ENCODE measurements at regions not wholly inside any gene's neighbourhood (a gene's known extent, or its start where the extent isn't known, plus 50 kb on each side); places are given as distances from the start of the nearest gene placed in this dataset.

- no peak for DNase-seq
- H3K4me1 ChIP-seq: no peaks in the 10 kb centered on the region
- 83% methylated on average over 8 of the region's 8 CpGs for WGBS, 2 donors
- H3K36me3 ChIP-seq: no peaks in the 10 kb centered on the region
- no peaks in the 10 kb centered on the region for H3K27me3 ChIP-seq
- intact Hi-C loops (cut with DNase I): no loop called here
- no peak overlapping the region for H3K4me3 ChIP-seq (replicated peaks in 1 of 3)
- TF ChIP-seq POLR2A (IDR thresholded peaks at IDR 0.05): no peak
- no peak for TF ChIP-seq CTCF (IDR thresholded peaks at IDR 0.05)
- no peaks in the 10 kb centered on the region for H3K9me3 ChIP-seq
- no peak overlapping the region for H3K27ac ChIP-seq
Observed at GRCh38 chr11:134616038-134616437, 204.0 kb upstream of the B3GAT1 start.

GRCh38 chr11:134615041-134615615 is 203.1 kb upstream of the B3GAT1 start:
- TF ChIP-seq POLR2A (IDR thresholded peaks at IDR 0.05): no peak
- WGBS, 2 donors: 93 to 94% methylated on average over 5 of the region's 5 CpGs
- Histone ChIP-seq H3K4me1 (no peaks in the 10 kb centered on the region), H3K27ac (no peak overlapping the region), H3K27me3 (no peaks in the 10 kb centered on the region), H3K4me3 (replicated peaks in 1 of 3) (no peak overlapping the region), H3K9me3 (no peaks in the 10 kb centered on the region), H3K36me3 (no peaks in the 10 kb centered on the region)
- no peak for DNase-seq
- intact Hi-C loops (cut with DNase I): no loop called here

GRCh38 chr11:134614141-134614540 is 202.1 kb upstream of the B3GAT1 start:
- Histone ChIP-seq H3K9me3 (no peaks in the 10 kb centered on the region), H3K27ac (no peak overlapping the region), H3K36me3 (no peaks in the 10 kb centered on the region), H3K27me3 (no peaks in the 10 kb centered on the region), H3K4me1 (peaks cover 0 to 7% of the 10 kb centered on the region in 2 donors), H3K4me3 (replicated peaks in 1 of 3) (no peak overlapping the region)
- intact Hi-C loops (cut with DNase I): no loop called here
- no peak for DNase-seq
- TF ChIP-seq CTCF (IDR thresholded peaks at IDR 0.05) (no peak), POLR2A (IDR thresholded peaks at IDR 0.05) (no peak)
- 87 to 88% methylated on average over 4 of the region's 4 CpGs for WGBS, 2 donors

- no peak overlapping the region for H3K4me3 ChIP-seq (replicated peaks in 1 of 3)
- H3K4me1 ChIP-seq: peaks cover 0 to 9% of the 10 kb centered on the region in 2 donors
- intact Hi-C loops (cut with DNase I): no loop called here
- H3K27ac ChIP-seq: no peak overlapping the region
- no peak for TF ChIP-seq POLR2A (IDR thresholded peaks at IDR 0.05)
- TF ChIP-seq CTCF (IDR thresholded peaks at IDR 0.05): no peak
- H3K36me3 ChIP-seq: no peaks in the 10 kb centered on the region
- no peaks in the 10 kb centered on the region for H3K9me3 ChIP-seq
- no peak for DNase-seq
- no peaks in the 10 kb centered on the region for H3K27me3 ChIP-seq
- 89 to 92% methylated on average over 7 to 9 of the region's 9 CpGs for WGBS, 2 donors
Observed at GRCh38 chr11:134613646-134614045, 201.6 kb upstream of the B3GAT1 start.

- no peaks in the 10 kb centered on the region for H3K36me3 ChIP-seq
- TF ChIP-seq POLR2A (IDR thresholded peaks at IDR 0.05): no peak
- no peak for TF ChIP-seq CTCF (IDR thresholded peaks at IDR 0.05)
- no peaks in the 10 kb centered on the region for H3K9me3 ChIP-seq
- no peaks in the 10 kb centered on the region for H3K27me3 ChIP-seq
- peaks cover 0 to 21% of the 10 kb centered on the region in 2 donors for H3K4me1 ChIP-seq
- intact Hi-C loops (cut with DNase I): no loop called here
- no peak overlapping the region for H3K27ac ChIP-seq
- no peak overlapping the region for H3K4me3 ChIP-seq (replicated peaks in 1 of 3)
- 79 to 91% methylated on average over 10 to 12 of the region's 12 CpGs for WGBS, 2 donors
- DNase-seq: no peak
Observed at GRCh38 chr11:134612140-134613030, 200.3 kb upstream of the B3GAT1 start.

All from thyroid gland (tissue), 4 donors.